ENCODE measurements at regions not wholly inside any gene's neighbourhood (a gene's known extent, or its start where the extent isn't known, plus 50 kb on each side); places are given as distances from the start of the nearest gene placed in this dataset.

DNA sequence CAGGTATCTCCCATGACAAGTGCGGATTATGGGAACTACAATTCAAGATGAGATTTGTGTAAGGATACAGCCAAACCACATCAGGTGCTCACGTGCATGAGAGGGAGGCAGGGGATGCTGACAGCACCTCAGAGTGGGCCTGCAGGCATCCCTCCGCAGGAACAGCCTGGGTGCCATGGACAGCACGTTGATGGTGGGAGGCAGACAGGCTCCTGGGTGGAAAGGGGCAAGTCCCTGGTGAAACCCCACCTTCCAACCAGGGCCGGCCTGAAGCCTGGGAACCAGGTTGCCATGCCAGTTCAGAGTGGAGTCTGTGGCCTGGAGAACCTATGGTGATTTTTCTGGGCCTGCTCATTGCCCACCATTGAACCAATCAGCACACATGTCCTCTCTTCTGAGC, 1469.6 kb downstream of the PCDH7 start:
- no peak for ATAC-seq

DNA sequence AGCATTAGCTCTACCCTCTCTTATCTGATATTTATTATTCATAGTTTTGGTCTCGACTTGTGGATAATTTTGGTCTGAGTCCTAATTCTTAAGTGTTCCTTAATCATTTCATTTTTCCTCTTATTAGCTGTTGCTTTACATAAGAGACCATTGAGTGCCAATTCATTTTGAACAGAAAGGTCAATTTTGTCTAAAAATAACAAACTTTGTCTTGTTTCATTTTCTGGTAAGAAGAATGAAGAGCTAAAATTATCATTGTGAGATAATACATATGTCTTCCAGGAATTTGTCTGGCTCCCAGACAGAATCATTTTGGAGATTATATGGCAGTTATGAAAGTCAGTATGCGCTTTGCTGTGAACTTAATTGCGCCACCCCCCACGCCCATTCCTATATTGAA, 1471.8 kb downstream of the PCDH7 start:
- ATAC-seq: no peak

DNA sequence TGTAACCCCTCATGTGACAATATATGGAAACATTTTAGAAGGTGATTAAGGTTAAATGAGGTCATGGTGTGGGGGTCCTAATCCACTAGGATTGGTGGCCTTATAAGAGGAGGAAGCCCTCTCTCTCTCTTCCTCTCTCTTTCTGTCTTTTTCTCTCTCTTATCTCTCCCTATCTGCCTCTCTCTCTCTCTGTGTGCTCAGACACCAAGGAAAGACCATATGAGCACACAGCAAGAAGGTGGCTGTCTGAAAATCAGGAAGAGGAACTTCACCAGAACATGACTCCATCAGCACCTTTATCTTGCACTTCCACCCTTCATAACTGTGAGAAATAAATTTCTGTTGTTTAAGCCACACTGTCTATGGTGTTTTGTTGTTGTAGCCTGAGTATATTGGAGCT, 1472.2 kb downstream of the PCDH7 start:
- no peak for ATAC-seq

DNA sequence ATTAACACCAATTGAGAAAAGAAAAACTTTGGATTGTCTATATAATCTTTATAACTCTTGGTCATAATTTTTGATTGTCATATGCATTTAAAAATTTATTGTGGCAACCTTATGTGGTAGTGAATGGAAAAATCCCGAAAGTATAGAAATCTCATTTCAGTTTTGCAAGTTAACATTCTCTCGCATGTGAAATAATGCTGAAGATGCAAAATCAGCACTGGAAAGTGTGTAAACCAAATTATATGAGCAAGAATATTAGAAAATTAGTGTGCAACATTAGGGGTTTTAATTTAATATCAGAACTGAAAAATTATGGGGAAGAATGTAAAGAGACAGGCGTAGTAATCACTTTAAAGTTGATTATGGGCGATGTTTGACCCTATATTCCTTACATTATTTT, 1472.8 kb downstream of the PCDH7 start:
- ATAC-seq: no peak

DNA sequence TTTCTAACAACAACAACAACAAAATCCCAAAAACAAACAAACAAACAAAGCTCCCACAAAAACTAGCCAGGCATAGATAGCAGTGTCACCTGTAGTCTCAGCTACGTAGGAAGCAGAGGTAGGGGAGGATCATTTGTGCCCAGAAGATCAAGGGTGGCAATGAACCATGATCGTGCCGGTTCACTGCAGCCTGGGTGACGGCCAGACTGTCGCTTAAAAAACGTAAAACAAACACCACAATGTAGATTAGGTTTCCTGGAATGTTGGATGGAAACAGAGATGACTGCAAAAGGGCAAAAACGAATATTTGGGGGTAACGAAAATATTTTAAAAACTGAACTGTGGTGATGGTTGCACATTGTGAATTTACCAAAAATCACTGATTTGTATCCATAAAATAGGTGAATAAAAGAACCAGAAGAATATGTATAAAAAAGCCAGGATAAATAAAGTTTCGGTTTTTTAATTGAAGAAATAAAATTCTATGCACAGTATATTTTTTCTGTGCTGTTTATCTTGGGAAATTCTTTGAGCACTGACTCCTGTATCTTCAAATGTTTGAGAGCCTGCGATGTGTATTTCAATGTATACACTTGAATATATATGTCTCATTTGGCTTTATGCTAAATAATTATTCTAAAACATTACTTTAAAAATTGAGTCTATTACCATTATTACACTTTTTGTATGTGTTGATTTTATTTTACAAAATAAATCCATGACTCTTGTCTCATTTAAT, 1477.0 kb downstream of the PCDH7 start:
- no peak for ATAC-seq

DNA sequence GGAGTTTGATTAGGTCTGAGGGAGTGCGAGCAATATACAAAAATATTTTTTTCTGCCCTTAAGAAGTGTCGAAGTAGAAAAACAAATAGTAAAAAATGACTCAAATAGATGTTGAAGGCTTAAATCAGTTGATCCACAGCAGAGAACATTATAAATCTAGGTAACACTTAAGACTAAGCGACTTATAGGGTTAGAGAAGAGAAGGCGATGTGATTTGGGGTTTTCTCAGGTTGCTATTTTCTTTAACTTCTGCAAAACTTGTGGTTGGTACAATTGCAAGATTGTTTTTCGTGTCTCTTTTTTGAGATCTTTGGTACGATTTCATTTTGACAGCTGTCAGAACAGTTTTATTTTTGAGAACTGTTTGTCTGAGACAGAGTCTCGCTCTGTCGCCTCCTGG, 1479.5 kb downstream of the PCDH7 start:
- ATAC-seq: no peak

DNA sequence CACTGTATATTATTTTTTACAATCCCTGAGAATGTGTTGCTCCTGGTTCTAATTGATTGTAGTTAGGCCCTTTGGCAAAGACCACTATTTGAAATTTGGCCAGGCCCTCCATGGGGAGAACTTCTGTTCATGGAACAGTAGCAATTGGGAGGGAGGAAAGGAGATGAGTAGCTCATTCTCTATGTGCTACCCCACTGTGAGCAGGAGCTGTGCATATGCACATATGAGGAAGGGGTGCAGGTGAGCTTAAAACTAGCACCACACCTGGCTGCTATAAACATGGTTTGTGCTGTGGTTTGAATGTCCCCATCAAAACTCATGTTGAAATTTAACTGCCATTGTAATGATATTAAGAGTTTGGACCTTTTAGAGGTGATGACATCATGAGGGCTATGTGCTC, 1483.2 kb downstream of the PCDH7 start:
- no peak for ATAC-seq

DNA sequence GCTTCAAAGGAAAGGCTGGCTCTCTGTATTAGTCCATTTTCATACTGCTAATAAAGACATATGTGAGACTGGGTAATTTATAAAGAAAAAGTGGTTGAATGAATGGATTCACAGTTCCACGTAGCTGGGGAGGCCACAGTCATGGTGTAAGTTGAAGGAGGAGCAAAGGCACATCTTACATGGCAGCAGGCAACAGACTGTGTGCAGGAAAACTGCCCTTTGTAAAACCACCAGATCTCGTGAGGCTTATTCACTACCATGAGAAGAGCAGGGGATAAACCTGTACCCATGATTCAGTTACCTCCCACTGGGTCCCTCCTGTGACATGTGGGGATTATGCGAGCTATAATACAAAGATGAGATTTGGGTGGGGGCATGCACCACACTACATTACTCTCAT, 1486.6 kb downstream of the PCDH7 start:
- no peak for ATAC-seq

DNA sequence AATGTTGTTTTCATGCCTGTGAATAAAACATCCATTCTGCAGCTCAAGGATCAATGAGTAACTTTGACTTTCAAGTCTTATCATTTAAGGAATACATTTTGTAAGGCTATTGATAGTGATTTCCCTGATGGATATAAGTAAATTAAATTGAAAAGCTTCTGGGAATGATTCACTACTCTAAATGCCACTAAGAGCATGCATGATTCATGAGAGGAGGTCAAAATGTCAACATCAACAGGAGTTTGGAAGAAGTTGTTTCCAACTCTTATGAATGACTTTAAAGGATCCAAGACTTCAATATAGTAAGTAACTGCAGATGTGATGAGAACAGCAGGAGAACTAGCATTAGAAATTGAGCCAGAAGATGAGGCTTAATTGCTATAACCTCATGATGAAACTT, 1487.3 kb downstream of the PCDH7 start:
- no peak for ATAC-seq

DNA sequence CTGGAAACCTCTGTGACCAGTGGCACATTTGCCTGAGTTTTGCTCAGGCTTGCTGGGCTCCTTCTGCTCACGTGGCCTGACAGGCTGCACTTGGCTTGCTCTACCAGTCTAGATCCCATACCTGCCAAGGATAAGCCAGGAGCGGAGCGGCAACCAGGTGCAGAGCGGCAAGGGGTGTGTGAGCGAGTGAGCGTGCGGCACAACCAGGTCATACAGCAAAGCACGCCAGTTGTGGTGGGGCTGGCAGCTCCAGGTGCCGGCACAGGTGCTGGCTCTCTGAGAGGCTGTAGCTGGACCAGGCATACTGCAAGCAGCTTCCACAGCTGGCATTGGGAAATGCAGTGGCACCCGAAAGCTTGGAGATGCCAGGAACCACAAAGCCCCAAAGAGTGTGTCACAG, 1495.1 kb downstream of the PCDH7 start:
- ATAC-seq: no peak

DNA sequence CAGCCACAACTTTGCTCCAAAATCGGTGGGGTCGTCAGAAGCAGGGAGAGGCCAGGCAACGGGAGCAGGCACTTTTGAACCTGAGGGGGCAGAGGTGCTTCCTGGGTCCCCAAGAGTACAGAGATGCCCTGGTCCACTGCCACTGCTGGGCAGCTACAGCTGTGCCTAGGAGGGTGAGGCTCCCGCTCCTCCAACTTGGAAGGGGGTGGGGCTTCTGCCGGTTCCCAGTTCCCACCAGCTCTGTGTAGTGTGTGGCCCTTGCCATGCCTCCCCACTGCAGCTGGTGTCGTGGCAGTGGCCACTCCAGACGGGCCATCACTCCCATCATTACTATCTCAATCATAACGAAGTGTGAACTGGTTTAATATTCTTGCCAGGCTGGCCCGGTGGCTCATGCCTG, 1496.3 kb downstream of the PCDH7 start:
- no peak for ATAC-seq

DNA sequence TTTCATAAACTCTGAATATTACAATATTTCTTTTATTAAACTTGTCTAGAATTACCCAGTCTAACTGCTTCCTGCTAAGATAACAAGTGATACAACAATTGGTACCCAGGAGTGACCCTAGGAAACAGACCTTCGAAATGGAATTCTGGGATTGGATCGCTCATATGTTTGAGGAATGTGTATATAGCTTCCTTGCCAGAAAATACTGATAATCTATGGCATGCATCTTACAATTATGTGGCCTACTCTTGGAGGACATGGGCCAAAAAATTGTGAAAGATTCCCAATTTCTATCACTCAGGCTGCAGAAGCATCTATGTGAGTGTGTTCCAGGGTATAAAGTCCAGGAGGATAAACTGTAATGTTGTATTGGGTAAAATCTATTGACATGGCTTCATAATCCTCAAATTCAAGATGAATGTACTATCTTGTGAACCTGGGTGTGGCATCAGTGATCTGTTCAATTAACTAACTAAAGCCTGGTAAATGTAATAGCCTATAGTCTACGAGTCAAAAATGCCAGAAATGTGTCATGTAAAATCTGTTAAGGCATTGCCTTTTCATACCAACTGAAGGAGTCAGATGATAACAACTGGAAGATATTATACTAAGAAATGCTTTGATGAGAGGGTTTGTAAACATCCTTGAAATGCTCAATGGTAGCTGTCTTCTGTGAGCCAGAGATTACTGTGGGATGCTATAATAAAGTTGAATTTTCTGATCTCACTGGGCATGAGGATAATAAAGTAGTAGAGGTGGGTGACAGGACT, 1499.3 kb downstream of the PCDH7 start:
- no peak for ATAC-seq

DNA sequence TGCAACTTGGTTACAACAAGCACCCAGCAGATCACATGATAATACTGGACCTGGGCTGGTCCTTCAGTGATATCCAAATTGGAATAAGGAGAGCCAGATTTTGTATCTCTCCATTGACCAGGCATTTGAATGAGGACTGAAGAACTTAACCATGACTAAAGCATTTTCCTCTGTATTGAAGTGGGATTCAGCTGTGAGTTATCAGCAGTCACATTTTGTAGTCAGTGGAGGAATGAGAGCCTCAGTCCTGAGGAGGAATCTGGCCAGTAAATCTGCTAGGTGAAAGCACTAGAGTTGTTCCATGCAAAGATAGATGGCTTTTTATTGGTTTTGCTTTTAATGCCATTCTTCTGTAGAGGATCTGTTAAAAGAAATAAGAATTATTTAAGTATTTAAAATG, 1506.0 kb downstream of the PCDH7 start:
- ATAC-seq: no peak

DNA sequence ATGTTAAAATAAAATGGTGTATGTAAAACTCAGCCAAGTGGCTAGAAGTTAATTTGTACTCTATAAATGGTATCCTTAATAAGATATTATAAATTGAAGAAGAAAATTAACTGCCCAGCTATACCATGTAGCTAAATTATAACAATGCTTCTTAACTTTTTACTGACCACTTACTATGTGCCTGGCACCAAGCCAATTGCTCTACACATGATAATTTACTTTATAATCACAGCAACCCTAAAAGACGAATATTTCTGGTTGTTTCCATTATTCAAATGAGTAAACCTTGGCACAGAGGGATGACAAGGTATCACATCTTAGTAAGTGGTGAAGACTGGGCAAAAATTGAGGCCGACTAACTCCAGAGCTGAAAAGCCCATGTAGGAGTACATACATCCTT, 1506.6 kb downstream of the PCDH7 start:
- ATAC-seq: no peak

DNA sequence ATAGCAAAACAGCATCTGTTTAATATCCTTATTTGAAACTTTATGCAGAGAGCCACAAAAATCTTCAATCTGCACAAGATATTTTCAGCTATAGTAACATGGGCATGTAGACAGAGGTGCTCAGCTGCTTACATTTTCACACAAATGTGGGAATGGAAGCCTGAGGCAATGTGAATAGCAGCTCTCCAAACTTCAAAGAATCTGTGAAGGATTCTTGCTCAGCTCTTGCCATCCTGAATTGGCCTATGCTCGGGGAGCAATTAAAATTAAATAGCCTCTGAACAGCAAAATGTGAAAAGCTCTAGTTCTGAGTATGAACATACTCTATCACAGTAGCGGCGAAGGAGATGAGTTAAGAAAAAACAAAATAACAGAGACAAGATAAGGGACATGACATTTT, 1523.8 kb downstream of the PCDH7 start:
- no peak for ATAC-seq

DNA sequence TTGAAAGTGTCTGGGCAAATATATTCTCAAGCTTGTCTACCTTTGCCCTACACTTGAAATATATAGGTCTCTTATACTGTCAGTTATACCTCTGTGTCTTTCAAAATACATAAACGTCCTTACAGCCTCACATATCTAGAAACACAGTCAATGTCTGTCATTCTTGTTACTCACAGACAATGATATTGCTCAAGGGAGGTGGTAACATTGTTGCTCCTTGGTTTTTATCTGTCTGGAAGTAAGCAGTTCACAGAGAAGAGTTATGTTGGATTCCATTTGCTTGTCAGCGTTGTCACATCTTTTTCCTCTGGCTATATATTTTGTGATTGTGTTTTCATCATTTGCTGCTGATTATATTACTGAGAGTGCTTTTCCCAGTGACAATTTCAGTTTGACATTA, 1528.9 kb downstream of the PCDH7 start:
- no peak for ATAC-seq

DNA sequence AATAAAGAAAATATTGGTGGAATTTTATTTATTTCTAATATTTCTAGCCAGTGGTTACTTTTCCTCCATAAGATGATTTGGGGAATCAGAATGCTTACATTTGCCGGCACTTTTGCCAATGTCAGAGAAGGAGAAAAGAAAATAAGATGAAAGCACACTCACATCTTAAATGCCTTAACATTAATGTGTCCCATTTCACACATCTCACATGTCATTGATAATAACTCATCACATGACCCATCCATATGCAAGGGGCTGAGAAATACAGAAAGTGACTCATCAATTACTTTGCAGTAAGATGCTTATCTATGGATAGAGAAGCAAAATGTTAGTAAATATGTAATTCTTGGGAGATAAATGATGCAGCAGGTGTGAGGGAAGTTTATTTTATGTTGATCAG, 1531.0 kb downstream of the PCDH7 start:
- ATAC-seq: no peak

DNA sequence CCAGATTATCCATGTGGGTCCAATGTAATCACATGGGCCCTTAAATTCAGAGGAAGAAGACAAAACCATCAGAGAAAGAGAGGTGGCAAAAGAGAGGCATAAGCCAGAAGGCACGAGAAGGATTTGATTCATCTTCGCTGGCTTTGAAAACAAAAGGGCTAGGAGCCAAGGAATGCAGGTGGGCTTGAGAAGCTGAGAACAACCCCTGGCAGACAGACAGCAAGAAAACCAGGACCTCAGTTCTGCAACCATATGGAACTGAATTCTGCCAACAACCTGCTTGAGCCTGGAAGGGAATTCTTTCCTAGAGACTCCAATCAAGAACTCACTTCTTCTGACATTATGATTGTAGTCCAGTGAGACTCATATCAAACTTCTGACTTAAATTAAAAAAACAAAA, 1531.8 kb downstream of the PCDH7 start:
- no peak for ATAC-seq

DNA sequence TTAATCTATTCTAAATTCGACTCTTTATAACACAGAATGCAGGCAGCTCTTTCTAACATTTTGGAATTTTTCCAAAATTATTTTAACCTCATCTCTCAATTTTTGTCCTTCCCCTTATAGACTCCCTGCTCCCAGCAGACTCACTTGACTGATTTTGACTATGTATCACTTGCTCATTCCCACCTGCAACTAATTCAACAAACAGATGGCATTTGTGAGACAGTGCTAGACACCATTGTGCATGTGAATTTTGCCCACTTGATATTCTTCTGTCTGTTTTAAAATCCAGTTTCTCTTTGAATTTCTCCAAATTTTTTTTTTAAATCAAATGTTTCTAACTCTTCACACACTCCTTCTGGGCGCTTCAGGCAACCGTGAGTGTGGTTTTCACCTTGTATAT, 1534.0 kb downstream of the PCDH7 start:
- no peak for ATAC-seq

DNA sequence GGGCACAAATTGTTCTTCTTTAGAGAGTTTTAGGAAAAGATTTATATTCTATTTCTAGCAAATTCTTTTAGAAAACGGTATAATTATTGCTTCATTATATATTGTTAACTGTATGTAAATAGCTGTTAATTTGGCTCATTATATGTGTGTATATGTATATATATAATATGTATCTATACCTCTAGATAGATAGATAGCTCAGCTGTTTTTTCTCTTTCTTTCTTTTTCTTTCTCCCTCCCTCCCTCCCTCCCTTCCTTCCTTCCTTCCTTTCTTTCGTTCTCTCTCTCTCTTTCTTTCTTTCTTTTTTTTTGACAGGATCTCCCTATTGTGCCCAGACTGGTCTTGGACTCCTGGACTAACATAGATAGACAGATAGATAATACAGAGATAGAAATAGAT, 1538.8 kb downstream of the PCDH7 start:
- ATAC-seq: no peak

DNA sequence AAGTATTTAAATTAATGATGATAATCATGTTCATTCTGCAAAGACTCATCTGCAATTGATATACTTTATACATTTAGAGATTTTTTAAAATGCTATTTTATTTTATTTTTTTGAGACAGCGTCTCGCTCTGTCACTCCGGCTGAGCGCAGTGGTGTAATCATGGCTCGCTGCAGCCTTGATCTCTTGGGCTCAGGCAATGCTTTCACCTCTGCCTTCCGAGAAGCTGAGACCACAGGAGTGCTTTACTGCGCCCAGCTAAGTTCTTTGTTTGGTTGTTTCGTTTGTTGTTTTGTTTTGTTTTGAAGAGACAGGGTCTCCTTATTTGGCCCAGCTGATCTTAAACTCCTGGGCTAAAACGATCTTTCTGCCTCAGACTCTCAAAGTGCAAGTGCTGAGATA, 1541.0 kb downstream of the PCDH7 start:
- no peak for ATAC-seq

DNA sequence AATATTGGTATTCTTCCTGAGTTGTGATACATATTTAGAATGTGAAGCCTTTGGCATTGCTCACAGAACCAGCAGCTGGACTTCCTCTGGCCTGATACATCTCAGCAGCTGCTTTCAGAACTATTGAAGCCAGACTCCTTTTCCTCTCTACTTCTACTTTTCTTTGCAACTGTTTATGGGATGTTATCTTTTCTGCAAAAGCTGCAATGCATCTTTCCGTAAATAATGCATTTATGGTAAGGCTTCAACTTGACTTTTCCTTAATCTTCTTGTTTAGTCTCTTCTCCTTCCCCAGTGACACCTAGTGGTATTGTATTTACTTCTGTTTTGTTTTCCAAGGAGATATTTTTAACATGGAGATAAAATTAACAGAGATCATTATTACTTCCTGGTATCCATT, 1548.7 kb downstream of the PCDH7 start:
- ATAC-seq: no peak

DNA sequence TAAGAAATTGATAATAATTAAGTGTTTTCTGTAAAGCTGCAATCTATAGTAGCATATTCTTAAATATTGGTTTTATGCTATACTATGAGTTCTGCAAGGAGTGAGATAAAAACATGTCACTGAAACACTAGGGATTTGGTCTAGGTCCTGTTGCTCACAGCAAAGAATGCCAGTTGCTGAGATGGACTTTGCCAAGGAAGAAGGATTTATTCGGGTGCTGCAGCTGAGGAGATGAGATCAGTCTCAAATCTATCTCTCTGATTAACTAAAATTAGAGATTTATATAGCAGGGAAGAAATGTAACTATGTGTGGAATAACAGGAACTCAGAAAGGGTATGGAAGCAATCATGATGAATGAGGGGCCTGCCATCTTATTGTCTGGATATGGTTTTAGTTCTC, 1569.9 kb downstream of the PCDH7 start:
- ATAC-seq: no peak

DNA sequence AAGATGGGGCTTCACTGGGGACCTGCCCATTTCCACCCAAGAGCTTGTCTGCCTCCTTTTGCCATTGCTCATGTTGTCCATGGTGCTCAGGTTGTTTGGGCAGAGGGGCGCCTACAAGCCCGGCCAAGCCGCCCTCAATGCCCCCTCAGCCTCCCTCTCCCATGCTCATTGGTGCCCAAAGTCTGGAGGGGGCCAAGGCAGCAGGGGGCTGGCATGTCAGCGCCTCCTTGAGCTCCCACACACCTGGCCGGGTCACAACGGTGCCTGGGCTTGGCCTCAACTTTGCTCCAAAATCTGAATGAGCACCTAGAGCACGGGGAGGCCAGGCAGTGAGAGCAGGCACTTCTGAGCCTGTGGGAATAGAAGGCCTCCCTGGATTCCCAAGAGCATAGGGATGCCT, 1598.8 kb downstream of the PCDH7 start:
- no peak for ATAC-seq

DNA sequence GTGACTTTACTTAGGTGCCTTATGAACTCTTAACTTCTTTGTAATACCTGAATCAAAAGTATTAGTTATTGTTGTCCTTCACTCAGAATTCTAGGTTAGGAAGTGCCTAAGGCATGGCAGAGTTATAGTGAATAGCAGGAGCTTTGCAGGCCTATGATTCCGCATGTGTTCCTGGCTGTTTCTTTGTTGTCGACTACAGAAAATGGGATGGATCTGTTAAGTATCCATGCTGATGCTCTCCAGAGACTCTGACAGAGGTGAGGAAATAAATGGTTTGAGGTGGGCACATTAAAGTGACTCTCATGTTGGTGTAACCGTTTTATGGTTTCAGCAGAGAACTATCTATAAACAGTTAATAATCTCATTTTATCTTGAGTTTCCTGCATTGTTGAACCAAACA, 1601.3 kb downstream of the PCDH7 start:
- ATAC-seq: no peak

All from esophagus mucosa (tissue), 1 donor.